Hindlimb muscle (tissue), 1 donor: ENCODE measurements at regions not wholly inside any gene's neighbourhood (a gene's known extent, or its start where the extent isn't known, plus 50 kb on each side); places are given as distances from the start of the nearest gene placed in this dataset.
"Not testable (repeated sequence)": the region's sequence is repeated elsewhere in the genome, so short reads cannot be mapped to it uniquely, and the experiment has no call there.

Experiments used
- DNase-seq: peaks from one replicate; pipeline ENCODE4 v3.0.0-alpha.2; 2013

DNA sequence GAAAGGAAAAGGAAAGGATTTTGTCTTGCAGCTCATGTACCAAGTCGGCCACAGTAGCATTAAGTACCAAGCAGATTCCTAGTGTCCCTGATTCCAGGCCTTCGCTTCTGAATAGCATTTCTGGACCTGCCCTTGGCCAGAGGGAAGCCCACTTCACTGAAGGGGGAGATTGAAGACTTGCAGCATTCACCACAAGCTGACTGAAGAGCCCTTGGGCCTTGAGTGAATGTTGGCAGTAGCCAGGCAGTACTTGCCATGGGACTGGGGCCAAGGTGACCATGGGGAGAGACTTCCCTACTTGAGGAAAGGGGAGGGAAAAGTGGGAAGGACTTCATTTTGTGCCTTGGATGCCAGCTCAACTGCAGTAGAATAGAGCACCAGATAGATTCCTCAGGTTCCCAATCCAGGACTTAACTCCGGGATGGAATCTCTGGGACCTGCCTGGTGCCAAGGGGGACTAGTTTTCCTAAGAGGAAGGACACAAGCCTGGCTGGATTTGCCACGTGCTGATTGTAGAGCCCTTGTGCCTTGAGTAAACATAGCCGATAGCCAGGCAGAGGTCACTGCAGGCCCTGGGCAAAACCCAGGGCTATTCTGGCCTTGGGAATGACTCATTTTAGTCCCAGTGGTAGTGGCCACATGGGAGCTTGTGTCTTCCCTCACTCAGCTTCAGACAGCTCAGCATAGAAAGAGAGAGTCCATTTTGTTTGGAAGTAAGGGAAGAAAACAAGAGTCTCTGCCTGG lies 141.7 kb upstream of the KCND2 start:
- no peak for DNase-seq

DNA sequence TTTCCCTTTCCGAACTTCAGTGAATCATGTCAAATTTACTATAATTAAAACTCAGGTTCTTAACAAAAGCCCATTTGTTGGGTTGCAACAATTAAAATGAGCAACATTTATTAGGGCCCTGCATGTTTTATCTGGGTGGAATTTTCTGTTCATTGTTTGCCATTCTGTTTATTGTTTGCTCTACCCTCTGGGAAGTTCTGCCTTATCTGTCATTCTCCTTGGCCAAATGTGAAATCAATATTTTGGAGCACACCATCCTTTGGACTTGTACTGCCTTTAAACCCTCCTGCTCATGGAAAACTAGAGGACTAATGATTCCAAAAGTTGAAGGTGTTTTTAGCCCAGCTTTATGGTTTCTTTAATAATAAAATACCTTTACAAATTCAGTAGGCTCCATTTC lies 134.5 kb upstream of the KCND2 start:
- DNase-seq = no peak

DNA sequence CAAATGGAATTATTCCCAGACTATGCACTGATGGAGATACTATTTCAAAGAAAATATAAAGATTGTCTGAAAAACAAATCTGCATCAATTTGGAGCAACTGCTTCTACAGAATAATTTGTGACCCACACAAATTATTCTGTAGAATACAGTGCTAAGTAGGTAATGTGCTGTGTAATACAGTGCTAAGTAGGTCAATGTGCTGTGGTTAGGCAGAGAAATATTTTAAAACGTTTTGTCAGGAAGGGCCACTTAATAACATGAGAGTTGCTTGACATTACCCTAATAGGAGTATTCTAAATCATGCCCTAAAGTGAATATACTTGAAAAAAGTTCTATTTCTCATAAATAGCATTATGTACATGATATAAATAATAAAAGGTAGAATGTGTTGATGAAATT lies 116.5 kb upstream of the KCND2 start:
- no peak for DNase-seq

DNA sequence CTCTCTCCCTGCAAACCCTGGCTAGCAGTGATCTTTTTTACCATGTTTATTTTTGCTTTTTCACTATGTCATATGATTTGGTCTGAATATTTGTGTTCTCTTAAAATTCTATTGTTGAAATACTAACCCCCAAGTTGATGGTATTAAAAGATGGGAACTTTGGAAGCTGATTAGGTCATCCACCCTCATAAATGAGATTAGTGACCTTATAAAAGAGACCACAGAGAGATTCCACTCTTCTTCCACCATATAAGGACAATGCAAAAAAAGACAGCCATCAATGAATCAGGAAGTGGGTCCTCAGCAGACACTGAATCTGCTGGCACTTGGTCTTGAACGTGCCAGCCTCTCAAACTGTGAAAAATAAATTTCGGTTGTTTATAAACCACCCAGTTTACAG lies 112.8 kb upstream of the KCND2 start:
- DNase-seq = no peak

DNA sequence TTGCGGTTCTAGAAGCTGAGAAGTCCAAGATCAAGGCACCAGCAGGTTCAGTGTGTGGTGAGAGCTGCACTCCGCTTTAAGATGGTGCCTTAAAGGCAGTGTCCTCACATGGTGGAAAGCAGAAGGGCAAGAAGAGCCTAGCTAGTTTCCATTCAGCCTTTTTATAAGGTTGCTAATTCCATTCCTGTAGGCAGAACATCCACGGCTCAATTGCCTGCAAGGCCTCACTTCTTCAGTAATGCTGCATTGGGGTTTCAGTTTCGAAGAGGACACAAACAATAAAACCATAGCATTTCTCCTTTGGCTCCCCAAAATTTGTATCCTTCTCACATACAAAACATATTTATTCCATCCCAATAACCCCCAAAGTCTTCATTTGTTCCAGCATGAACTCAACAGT lies 109.5 kb upstream of the KCND2 start:
- DNase-seq = no peak

DNA sequence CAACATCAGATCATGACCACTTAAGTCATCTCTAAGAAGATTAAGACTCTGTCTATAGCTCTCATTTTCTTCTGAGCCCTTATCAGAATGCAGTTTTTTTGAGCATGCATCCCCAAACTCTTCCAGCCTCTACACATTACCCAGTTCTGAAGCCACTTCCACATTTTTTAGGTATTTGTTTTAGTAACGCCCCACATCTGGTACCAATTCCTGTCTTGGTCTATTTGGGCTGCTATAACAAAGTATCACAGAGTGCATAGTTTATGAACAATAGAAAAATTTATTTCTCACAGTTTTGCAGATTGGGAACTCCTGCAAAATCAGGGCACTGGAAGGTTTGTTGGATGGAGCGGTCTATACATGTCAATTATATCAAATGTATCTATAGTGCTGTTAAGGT lies 107.7 kb upstream of the KCND2 start:
- no peak for DNase-seq

DNA sequence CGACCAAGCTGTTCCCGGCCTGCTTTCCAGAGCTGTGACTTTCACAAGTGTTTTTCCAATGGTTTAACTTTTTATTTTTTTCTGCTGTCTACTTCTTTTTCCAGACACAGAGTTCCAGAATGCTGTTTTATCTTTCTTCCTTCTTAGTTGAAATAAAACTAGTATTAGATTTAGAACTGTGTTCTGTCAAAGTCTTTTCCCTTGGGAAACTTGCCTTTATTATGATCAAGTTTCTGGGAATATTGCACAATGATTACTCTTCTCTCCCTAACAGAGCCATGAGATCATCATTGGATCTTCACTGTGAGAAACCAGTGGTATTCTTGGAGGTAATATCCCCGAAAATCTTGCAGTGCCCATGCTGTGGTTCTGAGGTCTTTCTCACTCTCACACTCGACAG lies 104.9 kb upstream of the KCND2 start:
- peak; percentile 8 for DNase-seq

DNA sequence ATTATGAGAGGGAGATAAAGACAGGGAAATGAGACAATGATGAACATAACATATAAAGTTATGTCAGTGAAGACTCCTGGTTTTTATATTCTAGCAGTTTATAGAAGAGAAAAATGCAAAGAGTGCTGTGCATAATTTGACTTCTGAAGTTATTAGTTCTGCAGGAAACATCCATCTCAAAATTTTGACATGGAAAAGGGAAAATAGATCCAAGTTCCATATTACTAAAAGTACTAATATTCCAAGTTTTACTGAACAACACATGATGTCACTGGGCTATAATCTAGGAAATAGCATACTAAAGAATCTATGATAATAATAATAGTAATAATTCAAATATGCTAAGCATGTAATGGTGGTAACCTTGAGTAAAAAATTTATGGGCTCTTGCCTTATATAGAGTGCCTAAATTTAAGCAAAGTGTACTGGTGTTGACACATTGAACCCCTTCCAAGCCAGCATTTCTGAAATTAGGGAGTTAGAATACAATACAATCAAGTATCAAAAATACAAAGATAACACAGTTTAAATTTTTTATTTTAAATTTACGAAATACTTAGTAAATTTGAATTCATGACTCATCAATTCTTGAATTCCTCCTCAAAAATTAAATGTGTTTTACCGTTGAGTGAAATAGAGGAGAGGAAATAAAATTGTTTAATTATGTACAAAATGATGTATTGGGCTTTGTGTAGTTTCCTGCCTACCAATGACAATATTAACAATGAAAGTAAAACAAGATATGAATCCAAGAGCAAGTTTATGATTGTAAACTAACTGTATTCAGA lies 102.8 kb upstream of the KCND2 start:
- peak; percentile 37 for DNase-seq

DNA sequence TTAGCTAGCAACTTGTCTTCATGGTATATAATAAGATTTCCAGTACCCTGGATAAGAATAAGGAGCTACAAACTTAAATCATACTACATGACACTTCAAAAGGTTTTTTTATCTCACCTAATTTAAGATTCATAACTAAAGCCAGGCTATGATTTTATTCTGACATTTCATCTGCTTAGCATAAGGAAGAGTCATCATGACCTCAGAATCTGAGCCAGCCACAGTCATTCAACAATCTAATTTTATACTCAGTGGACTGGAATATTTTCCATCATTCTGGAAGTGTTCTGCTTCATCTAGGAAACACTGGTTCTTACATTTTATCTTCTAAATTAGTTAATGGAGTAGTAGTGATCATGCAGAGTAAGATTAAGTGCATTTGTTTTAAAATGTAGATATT lies 102.1 kb upstream of the KCND2 start:
- peak; percentile 40 for DNase-seq

DNA sequence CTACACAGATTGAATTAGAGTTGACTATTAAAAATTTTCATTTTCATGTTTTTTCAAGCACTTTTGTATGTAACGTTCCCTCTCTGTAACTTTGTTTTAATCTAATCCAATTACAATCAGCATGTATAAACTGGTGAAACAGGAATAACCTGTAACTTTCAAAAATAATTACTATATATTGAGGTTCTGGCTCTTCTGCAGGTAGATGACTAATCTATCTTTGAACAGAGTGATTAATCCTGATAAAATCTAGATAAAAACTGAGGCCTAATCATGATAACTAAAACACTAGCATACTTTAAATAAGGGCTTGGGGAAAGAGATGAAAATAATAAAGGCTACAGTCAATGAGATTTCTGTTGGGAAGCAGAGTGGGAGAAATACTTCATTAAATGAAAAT lies 101.6 kb upstream of the KCND2 start:
- DNase-seq = no peak

DNA sequence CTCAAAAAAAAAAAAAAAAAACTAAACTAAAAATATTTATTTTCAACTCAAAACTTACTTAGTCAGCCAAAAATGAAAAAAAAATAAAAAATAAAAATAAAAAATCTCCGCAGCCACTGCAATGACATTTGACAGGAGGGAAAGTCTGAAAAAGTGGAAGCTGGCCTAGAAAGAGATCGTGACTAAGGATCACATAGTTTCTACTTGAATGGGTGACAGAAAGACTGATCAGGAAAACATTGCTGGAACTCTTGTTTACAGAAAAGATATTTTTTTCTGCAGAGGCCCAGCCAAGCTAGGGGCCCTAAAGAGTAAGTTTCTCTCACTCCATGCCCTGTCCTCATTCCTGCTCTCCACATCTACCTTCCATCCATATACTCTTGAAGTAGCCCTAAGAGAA lies 92.8 kb upstream of the KCND2 start:
- no peak for DNase-seq

DNA sequence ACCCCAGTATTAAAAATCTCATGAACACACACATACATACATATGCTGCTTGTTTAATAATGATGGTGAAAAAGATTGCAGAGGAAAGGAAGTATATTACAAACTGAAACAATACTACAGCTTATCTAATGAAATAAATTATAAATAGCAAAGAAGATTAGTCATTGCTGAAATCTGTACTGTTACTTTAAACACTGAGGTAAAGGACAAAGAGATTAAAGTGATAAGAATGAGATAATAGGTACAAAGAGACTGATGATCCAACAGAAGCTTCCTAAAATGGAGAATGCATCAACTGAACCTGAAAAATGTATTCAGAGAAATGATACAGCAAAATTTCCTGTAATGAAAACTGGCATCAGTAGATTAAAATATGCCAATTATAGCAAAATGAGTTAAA lies 91.5 kb upstream of the KCND2 start:
- DNase-seq = no peak

DNA sequence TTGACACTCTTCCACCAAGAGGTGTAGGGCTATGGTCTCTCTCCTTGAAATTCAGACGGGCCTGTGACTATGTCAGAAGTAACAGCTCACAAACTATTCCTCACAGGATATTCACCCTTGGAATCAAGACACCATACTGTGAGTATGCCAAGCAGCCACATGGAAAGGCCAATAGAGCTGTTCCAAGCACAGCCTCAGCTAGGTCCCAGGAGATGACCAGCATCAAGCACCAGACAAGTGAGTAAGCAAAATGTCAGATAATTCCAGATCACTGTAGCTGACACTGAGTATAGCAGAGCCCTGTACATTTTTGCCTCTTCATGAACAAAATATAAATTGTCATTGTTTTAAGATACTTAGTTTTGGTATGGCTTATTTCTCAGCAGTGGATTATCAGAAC lies 88.1 kb upstream of the KCND2 start:
- no peak for DNase-seq

DNA sequence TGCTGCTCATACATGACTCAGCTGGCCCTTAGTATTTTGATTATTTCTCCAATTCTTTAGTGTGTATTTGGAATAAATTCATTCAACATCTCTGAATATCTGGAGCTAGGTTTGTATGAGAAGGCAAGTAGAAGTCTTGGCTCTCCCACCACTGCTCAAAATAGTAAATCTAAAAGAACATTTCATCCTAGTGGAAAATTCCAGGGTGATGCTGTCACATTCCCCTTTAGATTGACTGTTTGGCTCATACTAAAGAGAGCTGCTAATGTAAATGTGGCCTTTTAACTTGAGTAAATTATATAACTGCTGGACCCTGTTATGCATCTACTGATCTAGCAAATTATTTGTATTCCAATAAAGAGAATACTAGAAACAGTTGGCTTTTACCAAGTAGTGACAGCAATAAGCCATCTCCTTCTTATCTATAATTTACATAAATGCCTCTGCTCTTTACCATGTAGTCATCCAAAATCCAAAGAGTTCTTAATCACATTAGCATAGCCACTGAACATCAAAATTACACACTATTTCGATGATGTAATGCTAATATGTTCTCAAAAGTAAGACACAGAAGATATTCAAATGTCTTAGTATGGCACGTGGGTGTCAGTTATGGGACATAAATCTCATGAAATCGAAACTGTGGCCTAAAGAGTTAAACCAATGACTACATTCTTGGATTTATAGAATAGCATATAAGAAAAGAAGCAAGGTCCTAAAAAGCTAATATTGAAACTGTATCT lies 86.9 kb upstream of the KCND2 start:
- no peak for DNase-seq

DNA sequence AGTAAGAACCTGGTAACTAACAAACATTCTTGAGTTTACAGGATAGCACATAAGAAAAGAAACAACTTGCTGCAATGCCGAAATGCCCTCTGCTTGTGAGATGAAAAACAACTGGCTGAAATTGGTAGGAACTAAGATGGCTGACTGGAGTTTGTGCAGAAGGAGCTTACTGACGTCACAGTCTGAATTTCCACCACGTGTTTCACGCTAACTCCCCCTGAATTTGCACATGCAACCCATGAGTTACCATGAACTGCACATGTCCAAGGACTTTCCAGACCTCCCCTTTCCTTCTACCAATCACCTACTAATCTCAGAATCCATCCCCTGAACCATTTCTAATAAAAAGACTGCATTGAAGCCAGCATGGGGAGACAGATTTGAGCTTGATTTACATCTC lies 86.3 kb upstream of the KCND2 start:
- DNase-seq = no peak

DNA sequence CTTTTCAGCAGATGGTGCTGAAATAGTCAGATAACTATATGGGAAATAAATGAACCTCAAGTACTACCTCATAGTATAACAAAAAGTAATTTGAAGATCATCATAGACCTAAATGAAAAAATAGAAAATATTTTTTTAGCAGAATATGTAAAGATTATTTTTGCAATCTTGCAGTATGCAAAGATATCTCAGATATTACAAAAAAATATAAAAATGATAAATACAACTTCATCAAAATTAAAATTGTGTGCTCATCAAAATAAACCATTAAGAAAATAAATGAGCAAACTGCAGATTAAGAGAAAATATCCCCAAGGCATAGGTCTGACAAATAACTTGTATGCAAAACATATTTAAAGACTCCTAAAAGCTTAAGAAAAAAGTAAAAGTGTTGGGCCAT lies 83.4 kb upstream of the KCND2 start:
- no peak for DNase-seq

DNA sequence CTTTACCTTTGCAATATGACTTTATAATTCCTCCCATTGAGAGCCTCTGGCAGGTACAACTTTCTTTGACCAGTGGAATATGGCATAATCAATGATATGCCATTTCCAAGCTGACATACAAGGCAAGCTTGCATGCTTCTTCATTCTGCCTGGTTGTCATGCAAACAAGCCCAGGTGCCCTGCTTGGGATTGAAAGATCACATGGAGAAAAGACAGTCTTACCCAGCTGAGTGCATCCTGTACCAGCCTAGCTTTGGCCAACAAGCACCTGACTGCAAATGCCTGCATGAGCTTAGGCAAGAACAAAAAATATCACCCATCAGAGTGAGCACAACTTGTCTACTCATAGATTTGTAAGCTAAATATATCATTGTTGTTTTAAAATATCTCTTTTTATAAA lies 82.9 kb upstream of the KCND2 start:
- no peak for DNase-seq

DNA sequence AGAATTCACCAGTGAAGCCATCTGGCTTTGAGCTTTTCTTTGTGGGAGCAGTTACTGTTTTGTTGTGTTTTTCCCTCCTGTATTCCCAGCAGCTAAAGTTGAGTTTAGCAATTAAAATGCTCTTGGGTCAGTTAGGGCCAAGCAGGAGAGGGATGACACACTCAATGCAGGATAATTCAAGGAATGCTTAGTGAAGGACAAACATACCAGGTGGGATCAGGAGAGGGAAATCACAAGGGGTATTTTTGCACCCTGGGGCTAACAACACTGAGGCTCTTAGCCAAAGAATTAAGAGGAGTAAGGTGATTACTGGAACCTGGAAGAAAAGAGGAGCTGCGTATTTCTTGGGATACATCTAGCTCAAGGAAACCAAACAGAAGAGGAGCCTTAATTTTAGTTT lies 82.4 kb upstream of the KCND2 start:
- no peak for DNase-seq

DNA sequence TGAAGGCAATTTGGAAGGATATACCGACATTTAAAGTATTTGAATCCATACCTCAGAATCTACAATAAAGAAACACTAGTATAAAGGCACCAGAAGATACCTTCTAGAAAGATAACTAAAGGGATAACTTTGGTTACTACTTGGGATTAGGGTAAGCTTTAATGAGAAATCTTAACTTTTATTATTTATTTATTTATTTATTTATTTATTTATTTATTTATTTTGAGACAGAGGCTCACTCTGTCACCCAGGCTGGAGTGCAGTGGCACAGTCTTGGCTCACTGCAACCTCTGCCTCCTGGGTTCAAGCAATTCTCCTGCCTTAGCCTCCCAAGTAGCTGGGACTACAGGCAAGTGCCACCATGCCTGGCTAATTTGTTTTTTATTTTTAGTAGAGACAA lies 81.6 kb upstream of the KCND2 start:
- DNase-seq = not testable (repeated sequence)

DNA sequence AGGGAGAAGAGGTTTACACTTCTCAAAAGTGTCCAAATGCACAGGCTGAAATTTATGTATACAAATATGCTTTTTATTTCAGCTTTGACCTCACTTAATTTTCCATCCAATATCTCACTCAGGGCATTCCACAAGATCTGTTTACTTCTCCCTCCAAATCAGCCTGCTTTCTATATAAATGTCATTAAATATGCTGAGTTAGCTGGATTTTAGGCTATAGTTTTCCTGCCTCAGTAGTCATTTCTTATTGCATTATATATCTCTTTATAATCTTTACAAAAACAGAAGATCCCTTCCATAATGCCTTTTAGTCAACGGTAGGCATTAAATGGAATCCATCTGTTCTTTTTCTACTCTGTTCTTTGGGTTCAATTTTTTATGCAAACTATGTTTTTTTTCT lies 71.7 kb upstream of the KCND2 start:
- DNase-seq = no peak

DNA sequence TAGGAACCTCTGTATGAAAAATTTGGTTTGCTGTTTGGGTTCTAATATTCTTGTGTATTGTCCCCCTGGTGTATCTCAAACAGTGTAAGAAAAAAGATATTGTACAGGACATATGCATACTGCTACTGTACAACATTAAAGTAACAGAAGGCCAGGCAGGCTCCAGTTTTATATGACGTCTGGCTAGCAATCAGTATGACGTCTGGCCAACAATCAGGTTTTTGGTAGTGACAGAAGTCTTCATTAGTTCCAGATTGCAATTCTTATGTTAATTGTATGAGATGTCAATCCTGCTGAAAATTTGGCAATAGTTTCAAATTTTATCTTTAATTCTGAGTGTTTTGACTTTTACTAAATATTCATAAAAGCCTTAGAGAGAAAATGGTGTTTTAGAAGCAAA lies 67.9 kb upstream of the KCND2 start:
- DNase-seq = no peak

DNA sequence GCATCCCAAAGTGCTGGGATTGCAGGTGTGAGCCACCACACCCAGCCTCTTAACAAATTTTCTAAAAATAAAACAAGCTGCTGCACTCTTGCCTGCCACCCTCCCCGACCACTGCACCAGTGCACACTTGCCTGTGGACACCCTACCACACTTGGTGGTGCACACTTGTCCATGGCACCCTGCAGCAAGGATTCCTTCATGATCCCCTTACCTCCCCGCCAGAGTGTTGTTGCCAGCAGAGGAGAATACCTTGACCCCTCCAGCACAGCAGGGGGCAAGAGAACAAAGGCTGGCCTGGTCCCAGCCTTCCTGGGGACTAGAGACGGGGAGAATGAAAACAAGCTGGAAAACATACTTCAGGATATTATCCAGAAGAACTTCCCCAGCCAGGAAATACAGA lies 65.9 kb upstream of the KCND2 start:
- no peak for DNase-seq

DNA sequence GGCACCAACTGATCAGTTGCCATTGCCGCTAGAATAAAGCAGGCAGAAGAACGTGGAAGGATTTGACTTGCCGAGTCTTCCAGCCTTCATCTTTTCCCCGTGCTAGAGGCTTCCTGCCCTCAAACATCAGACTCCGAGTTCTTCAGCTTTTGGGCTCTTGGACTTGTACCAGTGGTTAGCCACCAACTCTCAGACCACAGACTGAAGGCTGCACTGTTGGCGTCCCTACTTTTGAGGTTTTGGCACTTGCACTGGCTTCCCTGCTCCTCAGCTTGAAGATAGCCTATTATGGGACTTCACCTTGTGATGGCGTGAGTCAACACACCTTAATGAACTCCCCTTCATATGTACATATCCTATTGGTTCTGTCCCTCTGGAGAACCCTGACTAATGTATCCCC lies 57.3 kb upstream of the KCND2 start:
- no peak for DNase-seq

DNA sequence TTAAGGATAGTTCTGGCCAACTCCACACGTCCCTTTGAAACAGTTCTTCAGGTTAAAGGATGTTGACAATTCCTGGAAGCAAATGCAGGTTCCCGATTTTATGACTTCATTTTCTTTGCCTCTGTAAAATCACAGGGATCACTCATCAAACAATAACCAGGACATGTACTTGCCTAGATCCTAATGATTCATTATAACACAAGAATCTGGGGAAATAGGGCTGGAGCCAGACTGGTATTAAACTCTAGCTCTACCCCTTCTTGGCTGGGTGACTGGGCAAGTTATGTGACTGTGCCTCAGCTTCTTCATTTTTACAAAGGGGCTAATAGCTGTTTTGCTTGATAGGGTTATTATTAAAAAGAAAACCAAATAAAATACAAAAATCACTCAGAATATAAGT lies 56.0 kb upstream of the KCND2 start:
- no peak for DNase-seq
